Jurkat, Clone E6-1 (cell line): ENCODE measurements at regions not wholly inside any gene's neighbourhood (a gene's known extent, or its start where the extent isn't known, plus 50 kb on each side); places are given as distances from the start of the nearest gene placed in this dataset.
"Not testable (repeated sequence)": the region's sequence is repeated elsewhere in the genome, so short reads cannot be mapped to it uniquely, and the experiment has no call there.

ENCODE experiments used
- DNase-seq: peaks from one replicate; pipeline ENCODE4 v3.0.0-alpha.2; 2011; ENCODE audit warnings: low read depth, low spot score
- H3K4me3 ChIP-seq: 2 replicates; pipeline ENCODE4 v1.5.1; 2011; ENCODE audit warnings: mild to moderate bottlenecking, low read length, control low read depth, moderate library complexity

GRCh38 chr15:69610858-69611257, 158.2 kb downstream of the RPLP1 start:
- no peak for DNase-seq
- H3K4me3 ChIP-seq, result no peak overlapping the region

GRCh38 chr15:69612112-69612511, 159.5 kb downstream of the RPLP1 start:
- DNase-seq, result no peak
- H3K4me3 ChIP-seq, result no peak overlapping the region

GRCh38 chr15:69613182-69613581, 160.6 kb downstream of the RPLP1 start:
- DNase-seq, result no peak
- no peak overlapping the region for H3K4me3 ChIP-seq

- DNase-seq, result no peak
- no peak overlapping the region for H3K4me3 ChIP-seq
These were observed 161.4 kb downstream of the RPLP1 start for GRCh38 chr15:69613988-69614387.

GRCh38 chr15:69615736-69616135, 163.1 kb downstream of the RPLP1 start:
- no peak for DNase-seq
- H3K4me3 ChIP-seq, result no peak overlapping the region

GRCh38 chr15:69616558-69616957, 163.9 kb downstream of the RPLP1 start:
- no peak for DNase-seq
- no peak overlapping the region for H3K4me3 ChIP-seq

GRCh38 chr15:69617144-69617543, 164.5 kb downstream of the RPLP1 start:
- not testable (repeated sequence) for DNase-seq, H3K4me3 ChIP-seq

- H3K4me3 ChIP-seq, result no peak overlapping the region
- DNase-seq, result no peak
These were observed 171.0 kb downstream of the RPLP1 start for GRCh38 chr15:69623392-69624154.

GRCh38 chr15:69624155-69624520, 171.5 kb downstream of the RPLP1 start:
- H3K4me3 ChIP-seq, result no peak overlapping the region
- no peak for DNase-seq

- DNase-seq, result no peak
- H3K4me3 ChIP-seq, result no peak overlapping the region
These were observed 172.2 kb downstream of the RPLP1 start for GRCh38 chr15:69624816-69625215.

GRCh38 chr15:69625328-69625727, 172.7 kb downstream of the RPLP1 start:
- H3K4me3 ChIP-seq, result no peak overlapping the region

GRCh38 chr15:69626095-69627066, 173.8 kb downstream of the RPLP1 start:
- H3K4me3 ChIP-seq, result no peak overlapping the region
- DNase-seq, result no peak

More at GRCh38 chr15:69625328-69625727, 172.7 kb downstream of the RPLP1 start:
- no peak for DNase-seq

GRCh38 chr15:69627548-69628158, 175.0 kb downstream of the RPLP1 start:
- DNase-seq, result no peak
- H3K4me3 ChIP-seq, result no peak overlapping the region

- H3K4me3 ChIP-seq, result no peak overlapping the region
- DNase-seq, result no peak
These were observed 175.9 kb downstream of the RPLP1 start for GRCh38 chr15:69628256-69629093.

GRCh38 chr15:69629631-69630161, 177.1 kb downstream of the RPLP1 start:
- H3K4me3 ChIP-seq, result no peak overlapping the region
- DNase-seq, result no peak

- H3K4me3 ChIP-seq, result no peak overlapping the region
- DNase-seq, result no peak
These were observed 178.4 kb downstream of the RPLP1 start for GRCh38 chr15:69631005-69631404.

- no peak overlapping the region for H3K4me3 ChIP-seq
- no peak for DNase-seq
These were observed 179.4 kb downstream of the RPLP1 start for GRCh38 chr15:69631978-69632377.

- no peak for DNase-seq
- no peak overlapping the region for H3K4me3 ChIP-seq
These were observed 182.2 kb downstream of the RPLP1 start for GRCh38 chr15:69634860-69635259.
